Endothelial cell of hepatic sinusoid (primary cell): ENCODE measurements at regions not wholly inside any gene's neighbourhood (a gene's known extent, or its start where the extent isn't known, plus 50 kb on each side); places are given as distances from the start of the nearest gene placed in this dataset.
"Not testable (repeated sequence)": the region's sequence is repeated elsewhere in the genome, so short reads cannot be mapped to it uniquely, and the experiment has no call there.

Source experiments
- in situ Hi-C: cut with HindIII; loops from 2 replicates; pipeline ENCODE4 v1.10.0; 2017; ENCODE audit warnings: low sequenced_read_pairs

- in situ Hi-C loops: loop anchor here (10.0 kb wide), 1 partner anchor 291 kb away; no protein-coding TSS in a partner anchor
These were observed 104.5 kb upstream of the SEC14L1 start for GRCh38 chr17:77036136-77036840.

- in situ Hi-C loops: loop anchor here (10.0 kb wide), 1 partner anchor 292 kb away; no protein-coding TSS in a partner anchor
These were observed 103.9 kb upstream of the SEC14L1 start for GRCh38 chr17:77036841-77037381.

- in situ Hi-C loops: loop anchor here (10.0 kb wide), 1 partner anchor 293 kb away; no protein-coding TSS in a partner anchor
These were observed 102.8 kb upstream of the SEC14L1 start for GRCh38 chr17:77037943-77038342.

GRCh38 chr17:77038884-77039555 is 101.7 kb upstream of the SEC14L1 start:
- in situ Hi-C loops: loop anchor here (10.0 kb wide), 1 partner anchor 294 kb away; no protein-coding TSS in a partner anchor

GRCh38 chr17:77042476-77043231 is 98.1 kb upstream of the SEC14L1 start:
- in situ Hi-C loops: no loop called here

GRCh38 chr17:77045441-77046041 is 95.2 kb upstream of the SEC14L1 start:
- in situ Hi-C loops: no loop called here

- in situ Hi-C loops: no loop called here
These were observed 91.3 kb upstream of the SEC14L1 start for GRCh38 chr17:77049440-77049839.

- in situ Hi-C loops: not testable (repeated sequence)
These were observed 89.9 kb upstream of the SEC14L1 start for GRCh38 chr17:77050901-77051300.

GRCh38 chr17:77054936-77055335 is 85.8 kb upstream of the SEC14L1 start:
- in situ Hi-C loops: no loop called here

- in situ Hi-C loops: no loop called here
These were observed 85.3 kb upstream of the SEC14L1 start for GRCh38 chr17:77055453-77055852.

- in situ Hi-C loops: no loop called here
These were observed 82.8 kb upstream of the SEC14L1 start for GRCh38 chr17:77058016-77058415.

GRCh38 chr17:77061669-77062068 is 79.1 kb upstream of the SEC14L1 start:
- in situ Hi-C loops: no loop called here

GRCh38 chr17:77064598-77064997 is 76.2 kb upstream of the SEC14L1 start:
- in situ Hi-C loops: no loop called here

- in situ Hi-C loops: no loop called here
These were observed 74.6 kb upstream of the SEC14L1 start for GRCh38 chr17:77066165-77066564.

- in situ Hi-C loops: not testable (repeated sequence)
These were observed 73.9 kb upstream of the SEC14L1 start for GRCh38 chr17:77066726-77067409.

GRCh38 chr17:77068915-77069314 is 71.9 kb upstream of the SEC14L1 start:
- in situ Hi-C loops: no loop called here

GRCh38 chr17:77070888-77071279 is 69.9 kb upstream of the SEC14L1 start:
- in situ Hi-C loops: loop anchor here (10.0 kb wide), 1 partner anchor 186 kb away; no protein-coding TSS in a partner anchor

GRCh38 chr17:77071925-77072490 is 68.8 kb upstream of the SEC14L1 start:
- in situ Hi-C loops: loop anchor here (10.0 kb wide), 1 partner anchor 187 kb away; no protein-coding TSS in a partner anchor

GRCh38 chr17:77072670-77073069 is 68.1 kb upstream of the SEC14L1 start:
- in situ Hi-C loops: loop anchor here (10.0 kb wide), 1 partner anchor 188 kb away; no protein-coding TSS in a partner anchor

GRCh38 chr17:77074681-77075080 is 66.1 kb upstream of the SEC14L1 start:
- in situ Hi-C loops: loop anchor here (5.0 to 10.0 kb wide), 4 partner anchors 42 to 190 kb away; no protein-coding TSS in a partner anchor
